ENCODE measurements at regions not wholly inside any gene's neighbourhood (a gene's known extent, or its start where the extent isn't known, plus 50 kb on each side); places are given as distances from the start of the nearest gene placed in this dataset.

DNA sequence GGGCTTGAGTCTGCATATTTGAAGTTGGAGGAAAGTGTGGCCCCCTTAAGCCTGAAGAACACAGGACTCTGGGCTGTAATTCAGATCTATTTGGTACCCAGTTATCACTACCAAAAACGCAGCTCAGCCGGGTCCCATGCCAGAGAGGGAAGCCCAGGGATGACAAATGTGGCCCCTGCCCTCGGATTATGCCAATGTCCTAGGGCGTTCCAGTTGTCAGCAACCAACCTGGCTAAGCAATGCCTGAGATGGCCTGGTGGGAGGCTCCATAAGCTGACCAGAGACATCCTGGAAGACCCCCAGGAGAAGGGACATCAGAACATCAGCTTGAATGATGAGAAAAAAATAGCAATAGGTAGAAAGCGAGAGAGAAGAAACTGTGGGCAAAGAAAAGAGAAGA lies 79.6 kb upstream of the UQCRFS1 start:
- DNase-seq (ENCODE audit: low read depth in 2 of 2) = no peak

- no peak for DNase-seq (ENCODE audit: low read depth in 2 of 2)
Observed at GRCh38 chr19:29293292-29293691, 80.3 kb upstream of the UQCRFS1 start.

DNA sequence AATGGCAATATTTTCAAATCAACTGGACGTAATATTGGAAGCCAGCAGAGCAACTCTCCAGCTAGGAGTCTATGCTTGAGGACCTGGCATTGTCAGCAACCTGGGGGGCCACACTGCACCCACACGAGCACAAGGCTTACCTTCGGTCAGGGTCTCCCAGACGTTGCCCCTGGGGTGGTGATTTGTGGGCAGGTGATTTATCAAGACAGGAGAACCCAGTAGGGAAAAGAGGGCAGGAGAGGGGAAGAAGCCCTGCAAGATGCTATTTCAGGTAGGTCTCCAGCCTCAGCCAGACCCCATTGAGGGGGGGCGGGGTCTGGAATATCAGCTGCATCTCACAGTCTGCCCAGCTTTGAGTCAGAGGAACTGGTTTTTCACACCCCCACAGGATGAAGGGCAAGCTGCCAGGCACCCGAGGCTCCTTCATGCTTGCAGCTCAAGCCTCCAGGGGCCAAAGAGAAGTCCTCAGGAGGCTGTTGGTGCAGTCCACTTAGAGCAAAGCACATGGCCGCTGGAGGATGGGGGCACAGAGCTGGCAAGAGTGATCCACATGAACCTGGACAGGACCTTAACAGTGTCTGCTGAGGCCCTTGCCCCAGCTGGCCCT lies 80.9 kb upstream of the UQCRFS1 start:
- no peak for DNase-seq (ENCODE audit: low read depth in 2 of 2)

DNA sequence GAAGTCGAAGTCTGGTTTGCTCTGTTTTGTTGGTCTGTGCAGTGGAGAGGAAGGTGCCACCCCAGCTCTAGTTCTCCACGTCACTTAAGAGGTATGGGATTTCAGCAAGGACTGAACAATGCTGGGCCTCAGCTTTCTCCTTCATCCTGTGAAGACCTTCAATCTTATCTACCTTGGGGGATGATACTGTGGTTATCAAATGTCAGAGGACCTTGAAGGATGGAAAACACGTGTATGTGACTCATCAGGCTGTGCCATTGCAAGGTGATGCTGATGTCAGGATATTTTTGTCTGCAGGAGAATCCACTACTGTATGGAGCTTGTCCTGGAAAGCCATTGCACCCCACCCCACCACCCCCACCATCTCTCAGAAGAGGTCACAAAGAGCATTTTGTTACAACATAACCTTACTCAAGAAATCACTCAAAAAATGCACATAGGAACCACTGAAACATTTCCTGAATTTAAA lies 81.4 kb upstream of the UQCRFS1 start:
- DNase-seq (ENCODE audit: low read depth in 2 of 2) = no peak

DNA sequence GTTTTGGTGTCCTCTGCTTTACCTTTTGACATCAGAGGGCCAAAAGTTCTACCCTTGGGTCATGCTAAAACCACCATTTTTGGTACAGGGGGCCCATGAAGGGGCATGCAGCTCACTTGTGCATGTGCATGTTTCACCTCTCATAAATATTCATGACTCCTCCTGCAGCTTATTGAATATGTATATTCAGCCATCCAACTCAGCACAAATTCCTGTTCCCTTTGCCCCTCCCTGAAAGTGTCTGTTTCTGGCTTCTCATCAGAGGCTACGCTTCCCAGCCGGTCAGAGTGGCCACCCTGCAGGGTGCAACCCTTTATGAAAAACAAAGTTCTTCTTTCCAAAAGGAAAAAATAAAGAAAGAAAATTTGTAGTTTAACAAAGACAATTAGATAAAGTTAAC lies 82.3 kb upstream of the UQCRFS1 start:
- no peak for DNase-seq (ENCODE audit: low read depth in 2 of 2)

DNA sequence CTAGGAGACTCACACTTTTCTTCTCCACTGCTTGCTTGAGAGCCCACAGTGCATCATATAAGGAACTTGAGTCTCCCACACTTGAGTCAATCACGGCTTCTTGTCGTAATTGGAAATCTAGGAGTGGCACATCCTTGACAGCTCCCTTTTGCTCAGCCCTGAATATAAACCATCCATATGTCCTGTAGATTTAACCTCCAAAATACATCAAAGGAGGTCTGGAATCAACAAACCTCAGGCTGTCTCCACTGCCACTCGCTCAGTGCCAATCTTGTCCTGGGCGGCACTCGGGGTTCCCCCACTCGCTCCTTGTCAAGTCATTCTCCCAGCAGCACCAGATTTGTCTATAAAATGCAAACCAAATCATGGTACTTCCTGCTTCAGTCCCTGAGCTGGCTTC lies 84.4 kb upstream of the UQCRFS1 start:
- no peak for DNase-seq (ENCODE audit: low read depth in 2 of 2)

- DNase-seq (ENCODE audit: low read depth in 2 of 2) = no peak
Observed at GRCh38 chr19:29299416-29300380, 86.7 kb upstream of the UQCRFS1 start.

- DNase-seq (ENCODE audit: low read depth in 2 of 2) = no peak
Observed at GRCh38 chr19:29302002-29302928, 89.3 kb upstream of the UQCRFS1 start.

- no peak for DNase-seq (ENCODE audit: low read depth in 2 of 2)
Observed at GRCh38 chr19:29303069-29303718, 90.2 kb upstream of the UQCRFS1 start.

DNA sequence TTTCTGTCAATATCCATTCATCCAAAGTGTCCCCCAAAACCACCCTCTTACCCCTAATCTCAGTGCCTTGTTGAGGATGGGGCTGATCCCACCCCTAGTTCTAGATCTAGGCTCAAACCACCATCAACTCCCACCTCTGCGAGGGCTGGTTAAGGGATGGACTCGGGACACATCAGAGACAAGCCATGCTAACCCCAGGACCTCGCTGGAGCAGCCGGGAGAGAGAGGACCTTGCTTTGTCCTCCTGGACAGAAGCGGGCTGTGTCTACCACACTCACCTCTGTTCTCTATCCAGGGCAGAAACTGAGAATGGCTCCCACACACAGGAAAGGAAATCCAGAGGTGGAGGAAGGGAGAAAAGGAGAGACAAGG lies 90.8 kb upstream of the UQCRFS1 start:
- DNase-seq (ENCODE audit: low read depth in 2 of 2) = no peak

DNA sequence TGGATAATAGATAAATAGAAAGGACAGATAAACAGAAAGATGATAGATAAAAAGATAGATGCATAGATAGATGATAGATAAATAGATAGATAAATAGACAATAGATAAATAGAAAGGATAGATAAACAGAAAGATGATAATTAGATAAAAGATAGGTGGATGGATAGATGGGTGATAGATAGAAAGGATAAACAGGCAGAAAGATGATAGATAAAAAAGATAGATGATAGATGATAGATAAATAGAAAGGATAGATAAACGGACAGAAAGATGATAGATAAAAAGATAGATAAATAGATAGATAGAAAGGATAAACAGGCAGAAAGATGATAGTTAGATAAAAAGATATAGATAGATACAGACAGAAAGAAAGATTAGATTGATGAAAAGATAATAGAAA lies 92.3 kb upstream of the UQCRFS1 start:
- no peak for DNase-seq (ENCODE audit: low read depth in 2 of 2)

DNA sequence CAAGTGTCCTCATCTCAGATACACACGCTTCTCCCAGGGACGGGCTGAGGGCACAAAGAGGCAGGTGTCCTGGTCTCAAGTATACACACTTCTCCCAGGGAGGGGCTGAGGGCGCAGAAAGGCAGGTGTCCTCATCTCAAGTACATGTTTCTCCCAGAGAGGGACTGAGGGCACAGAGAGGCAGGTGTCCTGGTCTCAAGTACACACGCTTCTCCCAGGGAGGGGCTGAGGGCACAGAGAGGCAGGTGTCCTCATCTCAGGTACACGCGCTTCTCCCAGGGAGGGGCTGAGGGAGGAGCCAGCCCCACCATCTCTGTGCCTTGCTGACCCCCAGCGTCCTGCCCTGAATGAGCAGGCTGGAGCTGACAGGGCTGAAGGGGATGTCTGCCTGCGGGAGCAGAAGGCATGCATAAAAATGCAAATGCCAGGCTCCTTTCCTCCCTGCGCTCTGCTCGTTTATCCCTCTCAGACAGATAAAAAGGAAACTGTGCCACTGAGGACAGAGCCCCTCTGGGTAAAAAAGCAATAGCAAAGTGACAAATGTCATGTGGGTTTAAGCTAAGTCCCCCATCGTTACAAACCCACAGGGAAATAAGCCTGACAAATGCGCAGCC lies 96.1 kb upstream of the UQCRFS1 start:
- no peak for DNase-seq (ENCODE audit: low read depth in 2 of 2)

- no peak for DNase-seq (ENCODE audit: low read depth in 2 of 2)
Observed at GRCh38 chr19:29309637-29310036, 96.7 kb upstream of the UQCRFS1 start.

GRCh38 chr19:29311191-29311790 lies 98.3 kb upstream of the UQCRFS1 start:
- no peak for DNase-seq (ENCODE audit: low read depth in 2 of 2)

DNA sequence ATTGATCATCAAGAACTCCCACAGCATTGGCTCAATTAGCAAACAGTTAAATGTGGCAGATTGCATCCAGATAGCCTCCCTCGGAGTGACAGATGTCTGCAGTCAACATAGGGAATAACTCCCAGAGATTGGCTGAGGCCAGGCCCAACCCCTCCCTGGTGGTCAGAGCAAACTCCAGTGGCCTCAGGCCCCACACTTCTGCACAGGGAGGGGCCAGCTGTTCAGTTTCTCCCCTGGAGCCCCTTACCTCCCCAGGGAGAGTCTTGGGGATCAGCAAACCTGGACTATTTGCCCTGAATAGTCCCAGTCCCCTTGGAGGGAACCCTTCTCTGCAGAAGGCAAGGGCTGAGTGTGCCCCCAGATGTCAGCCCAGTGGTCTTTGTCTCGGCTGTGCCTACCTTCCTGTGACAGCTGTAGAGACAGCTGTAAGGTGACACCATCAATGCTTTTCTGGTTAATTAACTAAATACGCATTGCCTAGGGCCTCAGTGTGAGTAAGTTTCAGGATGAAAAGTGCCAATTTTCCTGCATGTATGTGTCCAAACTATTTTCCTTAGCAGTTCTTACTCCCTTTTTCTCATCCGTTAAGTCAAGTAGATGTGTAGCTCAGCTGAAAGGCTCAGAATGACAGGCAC lies 102.7 kb upstream of the UQCRFS1 start:
- no peak for DNase-seq (ENCODE audit: low read depth in 2 of 2)

DNA sequence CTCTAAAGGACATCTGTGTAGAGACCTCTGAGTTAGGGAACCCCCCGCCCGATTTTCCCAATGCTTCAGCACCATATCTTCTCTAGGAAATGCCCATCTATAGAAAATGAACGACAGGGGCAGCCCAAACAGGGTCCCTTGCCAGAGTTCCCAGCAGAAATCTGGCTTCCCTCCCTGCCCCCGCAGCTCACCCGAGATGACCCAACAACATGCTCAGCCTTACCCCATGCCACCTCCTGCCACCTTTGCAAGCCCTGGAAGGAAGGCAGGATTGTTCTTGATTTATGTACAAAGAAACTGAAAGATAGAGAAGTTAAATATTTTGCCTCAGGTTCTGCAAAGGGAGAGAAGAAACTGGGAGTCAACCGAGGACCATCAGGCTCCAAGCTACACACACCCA lies 105.6 kb upstream of the UQCRFS1 start:
- no peak for DNase-seq (ENCODE audit: low read depth in 2 of 2)

GRCh38 chr19:29320086-29320485 lies 107.1 kb upstream of the UQCRFS1 start:
- no peak for DNase-seq (ENCODE audit: low read depth in 2 of 2)

DNA sequence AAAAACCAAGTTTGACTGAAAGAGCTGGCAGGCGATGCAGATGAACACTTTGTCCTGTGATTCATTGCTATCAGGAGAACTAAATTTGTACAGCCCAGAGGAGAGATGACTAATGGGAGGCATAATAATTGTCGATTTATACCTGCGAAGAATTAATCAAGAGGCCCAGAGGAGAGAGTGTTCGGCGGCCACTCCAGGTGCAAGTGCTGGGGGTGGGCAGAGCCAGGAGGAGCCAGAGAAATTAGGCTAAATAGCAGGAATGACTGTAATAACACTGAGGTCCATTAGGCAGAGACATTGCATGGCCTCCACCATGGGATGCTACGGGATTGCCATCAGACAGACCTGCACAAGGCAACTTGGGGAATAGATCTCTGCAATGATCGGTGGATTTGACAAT lies 107.7 kb upstream of the UQCRFS1 start:
- no peak for DNase-seq (ENCODE audit: low read depth in 2 of 2)

DNA sequence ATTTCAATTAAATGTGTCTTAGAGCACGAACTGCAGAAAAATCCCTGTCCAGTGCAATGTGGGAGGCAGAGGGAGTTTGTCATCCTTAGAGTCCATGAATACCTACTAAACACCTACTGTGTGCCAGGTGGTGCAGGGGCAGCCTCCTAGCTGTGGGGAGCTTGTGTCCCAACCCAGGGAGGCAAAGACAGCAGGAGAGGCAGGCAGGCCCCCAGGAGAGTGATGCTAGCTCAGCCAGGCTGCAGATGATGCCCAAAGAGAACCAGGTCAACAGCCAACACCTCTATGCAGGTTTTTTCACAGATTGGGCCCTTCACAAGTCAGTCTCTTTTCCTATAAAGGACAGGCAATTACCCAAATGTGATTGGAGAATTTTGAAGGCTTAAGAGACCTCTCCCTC lies 108.2 kb upstream of the UQCRFS1 start:
- no peak for DNase-seq (ENCODE audit: low read depth in 2 of 2)

GRCh38 chr19:29323021-29323430 lies 110.1 kb upstream of the UQCRFS1 start:
- no peak for DNase-seq (ENCODE audit: low read depth in 2 of 2)
